Memory B cell (primary cell): ENCODE measurements at regions not wholly inside any gene's neighbourhood (a gene's known extent, or its start where the extent isn't known, plus 50 kb on each side); places are given as distances from the start of the nearest gene placed in this dataset.

Experiments
- ATAC-seq: fragments of 150-1000 bp; cut with Tn5 transposase; 2 replicates; pipeline ENCODE4 v1.10.0; 2021; ENCODE audit warnings: low read depth, mild to moderate bottlenecking, moderate library complexity
- DNase-seq, 2 donors: peaks; one replicate each; pipeline ENCODE4 v3.0.0; 2022; ENCODE audit warnings: low spot score in 2 of 2
- H3K27ac Mint-ChIP-seq: one replicate; pipeline ENCODE4 v1.8.0; 2022; ENCODE audit warnings: mild to moderate bottlenecking, moderate library complexity, mixed read lengths
- H3K27me3 Mint-ChIP-seq: one replicate; pipeline ENCODE4 v1.8.0; 2022; ENCODE audit warnings: mixed read lengths
- H3K36me3 Mint-ChIP-seq: one replicate; pipeline ENCODE4 v1.8.0; 2022; ENCODE audit warnings: mild to moderate bottlenecking, mixed read lengths
- H3K4me1 Mint-ChIP-seq: one replicate; pipeline ENCODE4 v1.8.0; 2022; ENCODE audit warnings: mixed read lengths
- H3K4me3 Mint-ChIP-seq: one replicate; pipeline ENCODE4 v1.8.0; 2022; ENCODE audit warnings: mild to moderate bottlenecking, moderate library complexity, mixed read lengths
- H3K9me3 Mint-ChIP-seq: one replicate; pipeline ENCODE4 v1.8.0; 2022; ENCODE audit warnings: mixed read lengths

DNA sequence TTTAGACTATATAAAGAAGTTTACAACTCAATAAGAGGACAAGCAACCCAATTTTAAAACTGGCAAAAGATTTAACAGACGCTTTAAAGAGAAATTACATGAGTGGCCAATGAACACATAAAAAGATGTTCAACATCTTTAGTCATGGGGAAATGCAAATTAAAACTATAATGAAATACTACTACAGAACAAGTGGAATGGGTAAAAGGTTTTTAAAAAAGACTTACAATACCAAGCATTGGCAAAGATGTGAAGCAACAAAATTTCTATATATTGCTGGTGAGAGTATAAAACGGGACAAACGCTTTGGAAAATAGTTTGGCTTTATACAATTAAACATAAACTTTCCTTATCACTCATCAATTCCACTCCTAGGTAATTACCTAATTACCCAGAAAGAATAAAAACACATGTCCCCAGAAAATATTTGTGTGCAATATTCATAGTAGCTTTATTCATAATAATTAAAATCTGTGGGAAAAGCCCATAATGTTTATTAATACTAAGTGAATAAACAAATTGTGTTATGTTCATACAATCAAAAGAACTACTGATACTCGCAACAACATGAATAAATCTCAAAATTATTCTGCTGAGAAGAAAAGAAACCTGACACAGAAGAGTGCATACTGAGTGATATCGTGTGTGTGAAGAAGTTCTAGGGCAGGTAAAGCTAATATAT, 76.7 kb upstream of the MYCN start:
- H3K4me1 Mint-ChIP-seq = no peaks in the 10 kb centered on the region
- no peaks in the 10 kb centered on the region for H3K36me3 Mint-ChIP-seq
- no peak overlapping the region for H3K27ac Mint-ChIP-seq
- DNase-seq (no peak), ATAC-seq (no peak)
- no peaks in the 10 kb centered on the region for H3K27me3 Mint-ChIP-seq
- H3K9me3 Mint-ChIP-seq = peaks cover 1% of the 10 kb centered on the region
- no peak overlapping the region for H3K4me3 Mint-ChIP-seq

DNA sequence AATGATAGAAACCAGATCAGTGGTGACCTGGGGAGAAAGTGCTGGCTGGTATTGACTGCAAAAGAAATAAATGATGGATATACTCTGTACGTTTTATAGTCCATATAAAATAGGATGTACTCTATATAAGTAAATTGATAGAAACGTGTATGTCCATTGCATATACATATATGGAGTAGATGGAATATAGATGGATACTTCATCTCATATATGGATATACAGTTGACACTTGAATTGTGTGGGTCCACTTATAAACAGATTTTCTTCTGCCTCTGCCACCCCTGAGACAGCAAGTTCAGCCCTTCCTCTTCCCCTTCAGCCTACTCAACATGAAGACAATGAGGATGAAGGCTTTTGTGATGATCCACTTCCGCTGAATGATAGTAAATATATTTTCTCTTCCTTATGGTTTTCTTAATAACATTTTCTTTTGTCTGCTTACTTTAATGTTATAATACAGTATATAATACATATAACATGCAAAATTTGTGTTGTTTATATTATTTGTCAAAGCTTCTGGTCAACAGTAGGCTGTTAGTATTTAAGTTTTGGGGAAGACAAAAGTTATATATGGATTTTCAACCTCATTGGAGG, 76.1 kb upstream of the MYCN start:
- DNase-seq (no peak), ATAC-seq (no peak)
- peaks cover 1% of the 10 kb centered on the region for H3K9me3 Mint-ChIP-seq
- no peaks in the 10 kb centered on the region for H3K36me3 Mint-ChIP-seq
- H3K27ac Mint-ChIP-seq = no peak overlapping the region
- no peak overlapping the region for H3K4me3 Mint-ChIP-seq
- H3K4me1 Mint-ChIP-seq = no peaks in the 10 kb centered on the region
- no peaks in the 10 kb centered on the region for H3K27me3 Mint-ChIP-seq

DNA sequence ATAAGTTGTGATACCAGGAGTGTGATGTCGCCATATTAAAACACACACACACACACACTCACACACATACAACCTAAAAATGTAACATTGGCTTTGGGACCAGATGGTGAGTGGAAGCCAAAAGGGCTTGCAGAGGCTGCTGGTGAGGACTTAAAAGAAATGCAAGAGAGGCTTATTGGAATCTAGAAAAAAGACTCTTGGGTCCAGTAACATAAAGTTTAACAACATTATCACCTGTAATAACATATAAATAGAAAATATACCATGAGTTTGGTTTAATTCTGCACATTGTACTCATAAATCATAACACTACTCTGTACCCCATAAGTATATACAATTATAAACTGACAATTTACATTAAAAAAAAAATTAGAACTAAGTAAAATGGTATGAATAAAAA, 74.4 kb upstream of the MYCN start:
- Mint-ChIP-seq H3K27me3 (no peaks in the 10 kb centered on the region), H3K36me3 (no peaks in the 10 kb centered on the region), H3K4me3 (no peak overlapping the region), H3K4me1 (no peaks in the 10 kb centered on the region), H3K9me3 (peaks cover 6% of the 10 kb centered on the region), H3K27ac (no peak overlapping the region)
- DNase-seq = no peak
- no peak for ATAC-seq

DNA sequence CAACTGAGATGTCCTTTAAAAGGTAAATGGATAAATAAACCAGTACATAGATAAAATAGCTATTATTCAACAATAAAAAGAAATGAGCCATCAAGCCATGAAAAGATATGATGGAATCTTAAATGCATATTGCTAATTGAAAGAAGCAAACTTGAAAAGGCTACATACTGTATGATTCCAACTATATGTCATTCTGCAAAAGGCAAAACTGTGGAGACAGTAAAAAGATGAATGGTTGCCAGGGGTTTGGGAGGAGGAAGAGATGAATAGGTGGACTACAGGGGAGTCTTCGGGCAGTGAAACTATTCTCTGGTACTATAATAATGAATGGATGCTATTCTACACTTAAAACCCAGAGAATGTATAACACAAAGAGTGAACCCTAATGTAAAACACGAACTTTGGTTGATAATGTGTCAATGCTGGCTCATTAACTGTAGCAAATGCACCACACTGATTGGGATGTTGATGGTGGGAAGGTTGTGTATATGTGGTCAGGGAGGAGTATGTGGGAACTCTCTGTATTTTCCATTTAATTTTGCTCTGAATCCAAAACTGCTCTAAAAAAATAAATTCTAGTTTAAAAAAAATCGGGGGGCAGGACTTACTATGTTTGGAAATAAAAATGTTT, 73.7 kb upstream of the MYCN start:
- H3K36me3 Mint-ChIP-seq = no peaks in the 10 kb centered on the region
- no peak overlapping the region for H3K4me3 Mint-ChIP-seq
- no peak overlapping the region for H3K27ac Mint-ChIP-seq
- peaks cover 9% of the 10 kb centered on the region for H3K9me3 Mint-ChIP-seq
- ATAC-seq (no peak), DNase-seq (no peak)
- no peaks in the 10 kb centered on the region for H3K27me3 Mint-ChIP-seq
- H3K4me1 Mint-ChIP-seq = no peaks in the 10 kb centered on the region

DNA sequence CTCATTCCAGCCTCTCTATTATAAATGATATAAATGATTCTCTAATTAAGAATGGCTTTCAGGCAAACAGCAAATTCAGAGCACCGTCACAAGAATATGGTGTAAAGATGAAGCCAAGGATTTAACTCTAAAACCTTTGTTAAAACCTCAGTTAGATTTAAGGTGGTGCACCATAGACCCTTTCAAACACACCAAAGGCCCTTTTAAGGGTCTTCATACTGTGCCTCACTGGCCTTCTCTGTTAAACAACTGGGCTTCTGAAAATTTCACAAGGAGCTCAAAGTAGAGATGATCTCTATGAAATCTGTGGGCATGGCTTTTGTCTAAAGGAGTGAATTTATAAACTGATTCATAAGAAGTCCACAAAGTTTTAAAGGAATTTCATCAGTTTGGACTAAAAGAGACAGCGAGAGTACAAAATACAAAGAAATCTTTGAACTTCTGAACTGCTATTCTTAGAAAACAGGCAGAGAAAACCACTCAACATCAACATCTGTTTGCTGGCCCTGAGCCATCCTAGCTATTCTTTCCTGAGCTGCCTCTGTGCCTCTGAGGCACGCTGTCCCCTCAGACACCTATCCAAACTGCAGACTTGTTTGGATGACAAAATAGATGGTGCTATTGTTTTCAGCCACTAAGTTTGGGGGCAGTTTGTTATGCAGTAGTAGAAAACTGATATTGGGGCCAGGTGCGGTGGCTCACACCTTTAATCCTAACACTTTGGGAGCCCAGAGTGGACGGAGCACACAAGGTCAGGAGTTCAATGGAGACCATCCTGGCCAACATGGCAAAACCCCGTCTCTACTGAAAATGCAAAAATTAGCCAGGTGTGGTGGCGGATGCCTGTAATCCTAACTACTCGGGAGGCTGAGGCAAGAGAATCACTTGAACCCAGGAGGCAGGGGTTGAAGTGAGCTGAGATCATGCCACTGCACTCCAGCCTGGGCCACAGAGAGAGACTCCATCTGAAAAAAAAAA, 72.9 kb upstream of the MYCN start:
- Mint-ChIP-seq H3K9me3 (peaks cover 9% of the 10 kb centered on the region), H3K4me1 (no peaks in the 10 kb centered on the region), H3K4me3 (no peak overlapping the region), H3K36me3 (no peaks in the 10 kb centered on the region), H3K27ac (no peak overlapping the region), H3K27me3 (no peaks in the 10 kb centered on the region)
- DNase-seq = no peak
- ATAC-seq = no peak

DNA sequence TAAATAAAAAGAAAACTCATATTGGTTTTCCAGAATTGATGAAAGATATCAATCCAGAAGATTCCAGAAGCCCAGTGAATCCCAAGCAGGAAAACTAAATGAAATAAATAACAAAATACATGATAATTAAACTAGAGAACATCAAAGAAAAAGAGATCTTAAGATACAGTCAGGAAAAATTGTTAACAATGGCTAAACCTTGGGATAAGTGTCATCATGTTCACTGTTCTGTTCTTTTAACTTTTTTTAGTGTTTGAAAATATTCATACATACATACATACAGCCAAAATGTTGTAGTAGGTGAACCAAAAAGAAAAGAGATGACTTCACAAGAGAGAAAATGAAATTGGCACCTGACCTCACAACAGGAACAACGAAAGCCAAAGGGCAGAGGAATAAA, 72.2 kb upstream of the MYCN start:
- H3K4me1 Mint-ChIP-seq = no peaks in the 10 kb centered on the region
- no peak for ATAC-seq
- no peak for DNase-seq
- no peaks in the 10 kb centered on the region for H3K36me3 Mint-ChIP-seq
- H3K27me3 Mint-ChIP-seq = no peaks in the 10 kb centered on the region
- H3K27ac Mint-ChIP-seq = no peak overlapping the region
- H3K4me3 Mint-ChIP-seq = no peak overlapping the region
- H3K9me3 Mint-ChIP-seq = peaks cover 9% of the 10 kb centered on the region

DNA sequence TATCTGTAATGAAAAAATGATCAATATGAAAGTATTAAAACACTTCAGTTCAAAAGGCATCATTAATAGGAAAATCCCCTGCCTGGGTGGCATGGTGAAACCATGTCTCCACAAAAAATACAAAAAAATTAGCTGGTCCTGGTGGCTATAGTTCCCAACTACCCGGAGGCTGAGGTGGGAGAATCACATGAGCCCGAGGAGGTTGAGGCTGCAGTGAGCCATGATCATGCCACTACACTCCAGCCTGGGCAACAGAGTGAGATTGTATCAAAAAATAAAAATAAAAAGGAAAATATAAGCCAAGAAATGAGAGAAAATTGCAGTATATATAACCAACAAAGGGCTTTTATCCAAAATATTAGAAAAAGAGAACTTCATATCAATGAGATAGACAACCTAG, 71.6 kb upstream of the MYCN start:
- no peaks in the 10 kb centered on the region for H3K4me1 Mint-ChIP-seq
- H3K36me3 Mint-ChIP-seq = no peaks in the 10 kb centered on the region
- H3K9me3 Mint-ChIP-seq = peaks cover 9% of the 10 kb centered on the region
- H3K27ac Mint-ChIP-seq = no peak overlapping the region
- H3K4me3 Mint-ChIP-seq = no peak overlapping the region
- no peaks in the 10 kb centered on the region for H3K27me3 Mint-ChIP-seq
- DNase-seq = no peak
- ATAC-seq = no peak

DNA sequence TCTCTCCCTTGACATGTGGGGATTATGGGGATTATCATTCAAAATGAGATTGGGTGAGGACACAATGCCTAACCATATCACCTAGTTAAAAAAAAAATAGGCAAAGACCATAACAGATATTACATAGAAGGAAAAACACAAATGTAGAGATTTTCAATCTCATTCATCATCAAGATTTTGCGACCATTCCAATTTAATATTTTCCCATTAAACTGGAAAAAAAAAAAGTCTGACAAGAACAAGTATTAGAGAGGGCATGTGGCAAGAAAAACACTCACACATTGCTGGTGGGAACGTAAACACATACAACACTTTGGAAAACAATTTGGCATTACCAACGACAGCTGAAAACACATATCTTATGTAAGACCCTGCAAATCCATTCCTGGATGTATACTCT, 71.0 kb upstream of the MYCN start:
- Mint-ChIP-seq H3K4me3 (no peak overlapping the region), H3K27ac (no peak overlapping the region), H3K36me3 (no peaks in the 10 kb centered on the region), H3K9me3 (peaks cover 9% of the 10 kb centered on the region), H3K27me3 (no peaks in the 10 kb centered on the region), H3K4me1 (no peaks in the 10 kb centered on the region)
- no peak for DNase-seq
- no peak for ATAC-seq

DNA sequence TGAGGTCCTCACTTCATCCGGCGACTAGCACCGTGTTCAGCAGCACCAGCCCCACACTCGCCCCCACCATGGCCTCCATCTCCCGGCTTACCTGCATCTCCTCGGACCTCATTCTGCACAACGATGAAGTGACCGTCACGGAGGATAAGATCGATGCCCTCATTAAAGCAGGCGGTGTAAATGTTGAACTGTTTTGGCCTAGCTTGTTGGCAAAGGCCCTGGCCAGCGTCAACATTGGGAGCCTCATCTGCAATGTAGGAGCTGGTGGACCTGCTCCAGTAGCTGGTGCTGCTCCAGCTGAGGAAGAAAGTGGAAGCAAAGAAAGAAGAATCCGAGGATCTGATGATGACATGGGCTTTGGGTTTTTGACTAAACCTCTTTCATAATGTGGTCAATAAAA, 70.5 kb upstream of the MYCN start:
- Mint-ChIP-seq H3K9me3 (peaks cover 9% of the 10 kb centered on the region), H3K4me1 (no peaks in the 10 kb centered on the region), H3K4me3 (no peak overlapping the region), H3K36me3 (no peaks in the 10 kb centered on the region), H3K27me3 (no peaks in the 10 kb centered on the region), H3K27ac (no peak overlapping the region)
- no peak for ATAC-seq
- no peak for DNase-seq

DNA sequence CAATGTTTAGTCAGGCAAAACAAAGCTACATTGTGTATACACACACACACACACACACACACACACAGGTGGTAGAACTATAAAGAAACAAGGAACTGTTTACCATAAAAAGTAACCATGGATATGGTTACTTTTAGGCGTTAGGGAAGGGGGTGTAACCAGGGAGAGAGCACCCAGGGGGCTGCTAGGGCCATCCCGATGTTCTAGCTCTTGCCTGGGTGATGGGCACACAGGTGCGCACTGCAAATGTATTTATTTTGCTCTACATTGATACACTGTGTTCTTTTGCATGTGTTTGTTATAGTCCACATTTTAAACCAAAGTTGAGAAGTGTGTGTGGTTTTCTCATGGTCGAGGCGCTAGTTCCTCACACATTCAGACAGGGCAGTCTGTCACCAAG, 69.8 kb upstream of the MYCN start:
- no peak for ATAC-seq
- peaks cover 9% of the 10 kb centered on the region for H3K9me3 Mint-ChIP-seq
- no peak overlapping the region for H3K4me3 Mint-ChIP-seq
- DNase-seq = no peak
- H3K27me3 Mint-ChIP-seq = no peaks in the 10 kb centered on the region
- H3K27ac Mint-ChIP-seq = no peak overlapping the region
- no peaks in the 10 kb centered on the region for H3K36me3 Mint-ChIP-seq
- H3K4me1 Mint-ChIP-seq = no peaks in the 10 kb centered on the region

DNA sequence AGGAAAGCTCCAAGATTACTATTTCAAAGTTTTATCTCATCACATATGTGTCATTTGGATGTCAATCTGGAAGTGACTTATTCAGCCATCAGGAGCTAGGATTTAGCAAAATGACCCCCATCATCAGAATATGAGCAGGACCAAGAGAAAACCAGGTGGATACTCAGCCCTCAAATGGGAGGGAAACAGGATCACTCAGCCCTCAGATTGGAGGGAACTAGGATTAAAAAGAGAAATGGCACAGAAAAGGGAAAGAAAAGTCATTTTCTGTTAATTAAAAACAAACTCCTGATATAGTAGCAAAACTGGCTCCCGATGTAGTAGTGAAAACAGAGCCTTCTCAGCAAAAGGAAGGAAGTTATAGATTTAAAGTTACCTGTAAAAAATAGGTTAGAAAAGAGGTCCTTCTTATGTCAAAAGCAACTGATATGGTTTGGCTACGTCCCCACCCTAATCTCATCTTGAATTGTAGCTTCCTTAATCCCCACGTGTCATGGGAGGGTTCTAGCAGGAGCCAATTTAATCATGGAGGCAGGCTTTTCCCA, 69.0 kb upstream of the MYCN start:
- DNase-seq = no peak
- no peak for ATAC-seq
- no peaks in the 10 kb centered on the region for H3K36me3 Mint-ChIP-seq
- H3K4me1 Mint-ChIP-seq = no peaks in the 10 kb centered on the region
- no peaks in the 10 kb centered on the region for H3K27me3 Mint-ChIP-seq
- no peak overlapping the region for H3K4me3 Mint-ChIP-seq
- peaks cover 9% of the 10 kb centered on the region for H3K9me3 Mint-ChIP-seq
- H3K27ac Mint-ChIP-seq = no peak overlapping the region

DNA sequence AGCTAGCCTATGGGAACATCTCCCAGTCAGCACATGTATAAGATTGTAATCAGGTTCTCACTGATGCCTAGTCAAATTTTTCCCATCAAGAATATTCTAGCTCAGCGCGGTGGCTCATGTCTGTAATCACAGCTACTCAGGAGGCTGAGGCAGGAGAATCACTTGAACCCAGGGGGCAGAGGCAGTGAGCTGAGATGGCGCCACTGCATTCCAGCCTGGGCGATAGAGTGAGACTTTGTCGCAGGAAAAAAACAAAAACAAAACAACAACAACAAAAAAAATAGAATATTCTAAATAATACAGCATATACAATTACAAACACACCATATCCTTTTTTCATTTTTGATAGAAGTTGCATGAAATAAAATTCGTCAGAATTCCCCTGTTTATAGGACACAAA, 67.5 kb upstream of the MYCN start:
- no peak overlapping the region for H3K4me3 Mint-ChIP-seq
- H3K4me1 Mint-ChIP-seq = no peaks in the 10 kb centered on the region
- no peak overlapping the region for H3K27ac Mint-ChIP-seq
- H3K9me3 Mint-ChIP-seq = peaks cover 8% of the 10 kb centered on the region
- ATAC-seq (no peak), DNase-seq (no peak)
- no peaks in the 10 kb centered on the region for H3K36me3 Mint-ChIP-seq
- no peaks in the 10 kb centered on the region for H3K27me3 Mint-ChIP-seq

DNA sequence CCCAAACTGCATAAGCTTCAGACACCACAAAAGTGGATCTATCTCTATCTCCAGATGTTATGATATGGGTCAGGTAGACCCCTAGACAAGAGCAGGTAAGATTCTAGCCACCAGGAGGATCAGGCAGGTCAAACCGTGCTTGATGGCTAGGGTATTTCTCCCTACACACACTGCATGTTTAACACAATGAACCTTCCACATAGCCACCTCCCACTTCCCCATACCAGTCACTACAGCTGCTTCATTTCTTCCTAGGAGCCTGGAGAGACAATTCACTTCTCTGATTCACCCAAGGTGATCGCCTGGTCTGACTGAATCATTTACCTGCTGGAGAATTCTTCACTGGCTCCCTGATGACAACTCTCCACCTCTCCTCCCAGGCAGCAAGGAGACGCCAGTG, 66.0 kb upstream of the MYCN start:
- no peak overlapping the region for H3K4me3 Mint-ChIP-seq

More for the DNA sequence above, 66.0 kb upstream of the MYCN start:
- Mint-ChIP-seq H3K27me3 (no peaks in the 10 kb centered on the region), H3K27ac (no peak overlapping the region), H3K9me3 (peaks cover 8% of the 10 kb centered on the region), H3K4me1 (no peaks in the 10 kb centered on the region), H3K36me3 (no peaks in the 10 kb centered on the region)
- ATAC-seq = no peak
- DNase-seq = no peak
